ENCODE measurements at regions not wholly inside any gene's neighbourhood (a gene's known extent, or its start where the extent isn't known, plus 50 kb on each side); places are given as distances from the start of the nearest gene placed in this dataset.

DNA sequence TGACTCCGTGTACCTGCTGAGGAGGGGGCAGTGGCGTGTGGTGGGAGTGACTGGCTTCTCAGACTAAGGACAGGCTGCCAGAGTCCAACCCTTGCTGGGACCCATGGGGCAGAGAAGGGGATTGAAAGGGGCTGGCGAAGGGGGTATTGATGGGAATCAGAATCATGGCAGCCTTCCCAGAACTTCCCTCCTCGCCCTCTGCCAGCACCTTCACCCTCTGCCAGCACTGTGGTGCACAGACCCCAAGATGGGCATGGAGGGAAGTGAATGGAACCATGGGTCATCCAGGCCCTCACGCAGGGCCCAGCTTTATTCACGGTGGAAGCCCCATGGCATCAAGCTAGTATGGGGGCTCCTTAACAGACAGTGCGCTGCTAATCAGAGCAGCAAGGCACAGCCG is 76.8 kb downstream of the IRX5 start:
- H3K9me2 ChIP-seq = no peaks in the 10 kb centered on the region
- H3K4me2 ChIP-seq = no peak overlapping the region
- H4K20me1 ChIP-seq (ENCODE audit: insufficient read depth) = no peaks in the 10 kb centered on the region
- no peaks in the 10 kb centered on the region for H3K9me3 ChIP-seq
- TF ChIP-seq RXRA (IDR thresholded peaks at IDR 0.05; ENCODE audit: borderline replicate concordance, low read depth) (no peak), POLR2AphosphoS5 (IDR thresholded peaks at IDR 0.05; ENCODE audit: low read depth, low read length) (no peak), GATA2 (CRISPR knock-in tag; IDR thresholded peaks at IDR 0.05) (no peak), EZH2phosphoT487 (IDR thresholded peaks at IDR 0.05; ENCODE audit: borderline replicate concordance, low read depth) (no peak), YY1 (IDR thresholded peaks at IDR 0.05; ENCODE audit: low read depth) (no peak), JUND (IDR thresholded peaks at IDR 0.05) (no peak)
- TF ChIP-seq, protein P1, sequence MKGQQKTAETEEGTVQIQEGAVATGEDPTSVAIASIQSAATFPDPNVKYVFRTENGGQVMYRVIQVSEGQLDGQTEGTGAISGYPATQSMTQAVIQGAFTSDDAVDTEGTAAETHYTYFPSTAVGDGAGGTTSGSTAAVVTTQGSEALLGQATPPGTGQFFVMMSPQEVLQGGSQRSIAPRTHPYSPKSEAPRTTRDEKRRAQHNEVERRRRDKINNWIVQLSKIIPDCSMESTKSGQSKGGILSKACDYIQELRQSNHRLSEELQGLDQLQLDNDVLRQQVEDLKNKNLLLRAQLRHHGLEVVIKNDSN (IDR thresholded peaks at IDR 0.05; ENCODE audit: borderline replicate concordance, low read depth) = no peak
- TF ChIP-seq, protein P2, sequence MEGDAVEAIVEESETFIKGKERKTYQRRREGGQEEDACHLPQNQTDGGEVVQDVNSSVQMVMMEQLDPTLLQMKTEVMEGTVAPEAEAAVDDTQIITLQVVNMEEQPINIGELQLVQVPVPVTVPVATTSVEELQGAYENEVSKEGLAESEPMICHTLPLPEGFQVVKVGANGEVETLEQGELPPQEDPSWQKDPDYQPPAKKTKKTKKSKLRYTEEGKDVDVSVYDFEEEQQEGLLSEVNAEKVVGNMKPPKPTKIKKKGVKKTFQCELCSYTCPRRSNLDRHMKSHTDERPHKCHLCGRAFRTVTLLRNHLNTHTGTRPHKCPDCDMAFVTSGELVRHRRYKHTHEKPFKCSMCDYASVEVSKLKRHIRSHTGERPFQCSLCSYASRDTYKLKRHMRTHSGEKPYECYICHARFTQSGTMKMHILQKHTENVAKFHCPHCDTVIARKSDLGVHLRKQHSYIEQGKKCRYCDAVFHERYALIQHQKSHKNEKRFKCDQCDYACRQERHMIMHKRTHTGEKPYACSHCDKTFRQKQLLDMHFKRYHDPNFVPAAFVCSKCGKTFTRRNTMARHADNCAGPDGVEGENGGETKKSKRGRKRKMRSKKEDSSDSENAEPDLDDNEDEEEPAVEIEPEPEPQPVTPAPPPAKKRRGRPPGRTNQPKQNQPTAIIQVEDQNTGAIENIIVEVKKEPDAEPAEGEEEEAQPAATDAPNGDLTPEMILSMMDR (IDR thresholded peaks at IDR 0.05) = no peak
- DNase-seq = no peak
- no peaks in the 10 kb centered on the region for H3F3A ChIP-seq (replicated peaks; ENCODE audit: insufficient read depth)
- no peak overlapping the region for H3K9ac ChIP-seq
- H3K4me1 ChIP-seq (ENCODE audit: control insufficient read depth in 1 of 2, insufficient read depth in 2 of 2, low read depth in 1 of 2, low read length in 1 of 2) = no peaks in the 10 kb centered on the region; a peak in 1 of 4 replicates
- H3K27me3 ChIP-seq (ENCODE audit: insufficient read depth) = no peaks in the 10 kb centered on the region
- WGBS (ENCODE audit: low lambda C conversion rate) = 57% methylated on average over 8 of the region's 8 CpGs
- H3K27ac ChIP-seq (ENCODE audit: low read depth in 2 of 2, low read length in 1 of 2) = no peak overlapping the region
- ChIA-PET CTCF (no interaction called here), POLR2A (no interaction called here)
- no peak overlapping the region for H3K4me3 ChIP-seq (ENCODE audit: low read depth in 2 of 2, low read length in 1 of 2)
- H3K36me3 ChIP-seq (replicated peaks in 1 of 2; ENCODE audit: control insufficient read depth in 1 of 2, insufficient read depth in 2 of 2, low read length in 1 of 2) = no peaks in the 10 kb centered on the region
- no peak overlapping the region for H2AFZ ChIP-seq (ENCODE audit: low read depth)
- H3K79me2 ChIP-seq (ENCODE audit: insufficient read depth) = no peaks in the 10 kb centered on the region

DNA sequence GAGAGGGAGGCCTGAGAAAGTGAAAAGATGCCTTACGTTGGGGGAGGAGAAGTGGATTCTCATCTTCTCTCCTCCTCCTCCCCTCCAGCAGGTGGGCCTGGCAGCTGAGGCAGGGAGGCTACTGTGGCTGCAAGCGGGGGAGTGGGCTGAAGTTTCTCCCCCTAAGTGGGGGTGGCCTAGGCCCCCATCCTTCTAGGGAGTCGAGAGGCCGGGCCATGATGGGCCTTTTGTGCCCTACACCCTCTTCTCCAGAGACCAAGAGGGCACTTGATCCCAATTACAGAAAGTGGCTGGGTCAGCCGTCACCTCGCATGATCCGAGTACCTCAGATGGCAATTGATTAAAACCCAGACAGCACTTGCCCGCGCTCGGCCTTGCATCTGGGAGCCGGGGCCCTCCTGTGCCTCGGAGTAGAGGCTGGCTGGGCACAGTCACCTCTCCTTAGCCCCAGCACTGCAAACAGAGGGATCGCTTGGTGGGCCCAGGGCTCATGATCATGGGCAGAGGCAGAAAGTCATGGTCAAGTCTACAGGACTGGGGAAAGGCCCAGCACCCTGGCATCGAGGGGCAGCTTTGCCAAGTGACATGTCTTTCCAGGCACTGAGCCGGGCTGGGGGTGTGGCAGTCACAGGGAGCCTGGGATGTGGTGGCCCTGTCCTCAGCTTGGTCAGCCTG is 78.3 kb downstream of the IRX5 start:
- Histone ChIP-seq H3K4me1 (ENCODE audit: control insufficient read depth in 1 of 2, insufficient read depth in 2 of 2, low read depth in 1 of 2, low read length in 1 of 2) (no peaks in the 10 kb centered on the region), H3K9me3 (no peaks in the 10 kb centered on the region), H3K27ac (ENCODE audit: low read depth in 2 of 2, low read length in 1 of 2) (no peak overlapping the region), H3K4me2 (no peak overlapping the region), H3K4me3 (ENCODE audit: low read depth in 2 of 2, low read length in 1 of 2) (no peak overlapping the region), H3K9me2 (no peaks in the 10 kb centered on the region), H3K27me3 (ENCODE audit: insufficient read depth) (no peaks in the 10 kb centered on the region), H2AFZ (ENCODE audit: low read depth) (no peak overlapping the region), H3F3A (replicated peaks; ENCODE audit: insufficient read depth) (no peaks in the 10 kb centered on the region), H3K79me2 (ENCODE audit: insufficient read depth) (no peaks in the 10 kb centered on the region), H3K36me3 (replicated peaks in 1 of 2; ENCODE audit: control insufficient read depth in 1 of 2, insufficient read depth in 2 of 2, low read length in 1 of 2) (no peaks in the 10 kb centered on the region), H4K20me1 (ENCODE audit: insufficient read depth) (no peaks in the 10 kb centered on the region), H3K9ac (no peak overlapping the region)
- ChIA-PET POLR2A (no interaction called here), CTCF (interaction anchor here (1.5 kb wide), 1 partner anchor 315 kb away, joined by 3 read pairs; the partner anchor contains the start of gene IRX6)
- DNase-seq = no peak
- TF ChIP-seq TAF1 (IDR thresholded peaks at IDR 0.05; ENCODE audit: borderline replicate concordance, low read depth, low read length) (no peak), GABPA (IDR thresholded peaks at IDR 0.05; ENCODE audit: low read depth) (no peak), MXI1 (IDR thresholded peaks at IDR 0.05; ENCODE audit: low read depth, low read length) (no peak), TCF12 (IDR thresholded peaks at IDR 0.05) (no peak), POLR2AphosphoS5 (IDR thresholded peaks at IDR 0.05; ENCODE audit: low read depth, low read length) (no peak)
- TF ChIP-seq, protein P1 (IDR thresholded peaks at IDR 0.05; ENCODE audit: borderline replicate concordance, low read depth) = no peak
- TF ChIP-seq, protein P3, sequence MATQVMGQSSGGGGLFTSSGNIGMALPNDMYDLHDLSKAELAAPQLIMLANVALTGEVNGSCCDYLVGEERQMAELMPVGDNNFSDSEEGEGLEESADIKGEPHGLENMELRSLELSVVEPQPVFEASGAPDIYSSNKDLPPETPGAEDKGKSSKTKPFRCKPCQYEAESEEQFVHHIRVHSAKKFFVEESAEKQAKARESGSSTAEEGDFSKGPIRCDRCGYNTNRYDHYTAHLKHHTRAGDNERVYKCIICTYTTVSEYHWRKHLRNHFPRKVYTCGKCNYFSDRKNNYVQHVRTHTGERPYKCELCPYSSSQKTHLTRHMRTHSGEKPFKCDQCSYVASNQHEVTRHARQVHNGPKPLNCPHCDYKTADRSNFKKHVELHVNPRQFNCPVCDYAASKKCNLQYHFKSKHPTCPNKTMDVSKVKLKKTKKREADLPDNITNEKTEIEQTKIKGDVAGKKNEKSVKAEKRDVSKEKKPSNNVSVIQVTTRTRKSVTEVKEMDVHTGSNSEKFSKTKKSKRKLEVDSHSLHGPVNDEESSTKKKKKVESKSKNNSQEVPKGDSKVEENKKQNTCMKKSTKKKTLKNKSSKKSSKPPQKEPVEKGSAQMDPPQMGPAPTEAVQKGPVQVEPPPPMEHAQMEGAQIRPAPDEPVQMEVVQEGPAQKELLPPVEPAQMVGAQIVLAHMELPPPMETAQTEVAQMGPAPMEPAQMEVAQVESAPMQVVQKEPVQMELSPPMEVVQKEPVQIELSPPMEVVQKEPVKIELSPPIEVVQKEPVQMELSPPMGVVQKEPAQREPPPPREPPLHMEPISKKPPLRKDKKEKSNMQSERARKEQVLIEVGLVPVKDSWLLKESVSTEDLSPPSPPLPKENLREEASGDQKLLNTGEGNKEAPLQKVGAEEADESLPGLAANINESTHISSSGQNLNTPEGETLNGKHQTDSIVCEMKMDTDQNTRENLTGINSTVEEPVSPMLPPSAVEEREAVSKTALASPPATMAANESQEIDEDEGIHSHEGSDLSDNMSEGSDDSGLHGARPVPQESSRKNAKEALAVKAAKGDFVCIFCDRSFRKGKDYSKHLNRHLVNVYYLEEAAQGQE (IDR thresholded peaks at IDR 0.05; ENCODE audit: low read depth, low read length) = no peak
- TF ChIP-seq, protein P4, sequence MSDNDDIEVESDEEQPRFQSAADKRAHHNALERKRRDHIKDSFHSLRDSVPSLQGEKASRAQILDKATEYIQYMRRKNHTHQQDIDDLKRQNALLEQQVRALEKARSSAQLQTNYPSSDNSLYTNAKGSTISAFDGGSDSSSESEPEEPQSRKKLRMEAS (IDR thresholded peaks at IDR 0.05; ENCODE audit: low read depth) = no peak
- WGBS (ENCODE audit: low lambda C conversion rate) = 57% methylated on average over 7 of the region's 15 CpGs

Measured in SK-N-SH (cell line).